SK-N-SH (cell line): ENCODE measurements at regions not wholly inside any gene's neighbourhood (a gene's known extent, or its start where the extent isn't known, plus 50 kb on each side); places are given as distances from the start of the nearest gene placed in this dataset.
A peak's percentile ranks its signal among the peaks of the same experiment; 100 is the strongest.

Experiments used
- CTCF ChIA-PET: fragments of 300-600, 350-600 bp; formaldehyde crosslinking; extraction: SDS; loops from one replicate; lab custom pipeline; 2021; lab: Yijun Ruan, JAX
- POLR2A ChIA-PET: fragments of 350-600 bp; sonication (Branson Sonifier 250); formaldehyde crosslinking; extraction: SDS; loops from one replicate; lab custom pipeline; 2020; ENCODE audit warnings: antibody characterized with exemption, inconsistent platforms; lab: Yijun Ruan, JAX
- DNase-seq: peaks from one replicate; pipeline ENCODE4 v3.0.0; 2012
- H2AFZ ChIP-seq: fragments of 200-600 bp; sonication (generic); 2 replicates; pipeline ENCODE4 v1.8.1; 2016; ENCODE audit warnings: antibody characterized with exemption, mild to moderate bottlenecking, low read depth
- H3F3A ChIP-seq: fragments of 200-600 bp; sonication (generic); replicated peaks from 2 replicates; pipeline ENCODE3; 2016; ENCODE audit warnings: antibody characterized with exemption, mild to moderate bottlenecking; ENCODE audit not compliant: insufficient read depth
- H3K27ac ChIP-seq, 2 experiments: fragments of 200-500 bp in 1 of 2; fragments of 200-600 bp in 1 of 2; sonication (Bioruptor generic) in 1 of 2; sonication (generic), shearing (Covaris generic) in 1 of 2; 2 replicates each; pipeline versions ENCODE4 v1.5.1 to v1.6.1; 2014 to 2016; ENCODE audit warnings: low read depth in 2 of 2, inconsistent platforms in 1 of 2, low read length in 1 of 2, mild to moderate bottlenecking in 1 of 2, mixed read lengths in 1 of 2
- H3K27me3 ChIP-seq: fragments of 200-600 bp; sonication (generic), shearing (Covaris generic); 2 replicates; pipeline ENCODE4 v1.6.1; 2016; ENCODE audit warnings: mixed run types; ENCODE audit not compliant: insufficient read depth
- H3K36me3 ChIP-seq, 2 experiments: fragments of 200-500 bp in 1 of 2; fragments of 200-600 bp in 1 of 2; sonication (Bioruptor generic) in 1 of 2; sonication (generic) in 1 of 2; replicated peaks in 1 of 2; 2 replicates each; pipeline versions ENCODE3 to v1.5.1; 2014 to 2016; ENCODE audit warnings: low read length in 1 of 2, mild to moderate bottlenecking in 1 of 2; ENCODE audit not compliant: insufficient read depth in 2 of 2, control insufficient read depth in 1 of 2
- H3K4me1 ChIP-seq, 2 experiments: fragments of 200-500 bp in 1 of 2; fragments of 200-600 bp in 1 of 2; sonication (Bioruptor generic) in 1 of 2; sonication (generic), shearing (Covaris generic) in 1 of 2; 2 replicates each; pipeline versions ENCODE4 v1.5.1 to v1.6.1; 2014 to 2016; ENCODE audit warnings: low read depth in 1 of 2, low read length in 1 of 2, mixed run types in 1 of 2; ENCODE audit not compliant: insufficient read depth in 2 of 2, control insufficient read depth in 1 of 2
- H3K4me2 ChIP-seq: fragments of 200-600 bp; sonication (generic), shearing (Covaris generic); 2 replicates; pipeline ENCODE4 v1.6.1; 2017; ENCODE audit warnings: mixed run types
- H3K4me3 ChIP-seq, 2 experiments: fragments of 200-500 bp in 1 of 2; fragments of 200-600 bp in 1 of 2; sonication (Bioruptor generic) in 1 of 2; sonication (generic), shearing (Covaris generic) in 1 of 2; 2 replicates each; pipeline versions ENCODE4 v1.5.1 to v1.8.1; 2014 to 2016; ENCODE audit warnings: low read depth in 2 of 2, inconsistent platforms in 1 of 2, low read length in 1 of 2, mild to moderate bottlenecking in 1 of 2, mixed read lengths in 1 of 2, moderate library complexity in 1 of 2
- H3K79me2 ChIP-seq: fragments of 200-600 bp; sonication (generic); 2 replicates; pipeline ENCODE4 v1.8.1; 2017; ENCODE audit warnings: mild to moderate bottlenecking; ENCODE audit not compliant: insufficient read depth
- H3K9ac ChIP-seq: fragments of 200-600 bp; sonication (generic); 2 replicates; pipeline ENCODE4 v1.6.1; 2017; ENCODE audit warnings: mixed run types
- H3K9me2 ChIP-seq: fragments of 200-600 bp; sonication (generic); 2 replicates; pipeline ENCODE4 v1.6.1; 2017; ENCODE audit warnings: mixed run types
- H3K9me3 ChIP-seq: fragments of 200-600 bp; sonication (generic); 2 replicates; pipeline ENCODE4 v1.6.1; 2017; ENCODE audit warnings: mixed run types, mild to moderate bottlenecking, moderate library complexity
- H4K20me1 ChIP-seq: fragments of 200-600 bp; sonication (generic); 2 replicates; pipeline ENCODE4 v1.6.1; 2017; ENCODE audit warnings: mild to moderate bottlenecking, mixed run types; ENCODE audit not compliant: insufficient read depth
- FOSL2 ChIP-seq: IDR thresholded peaks from 2 replicates; pipeline ENCODE4 v1.4.0; 2012; ENCODE audit warnings: low read depth, mild to moderate bottlenecking, moderate library complexity, borderline replicate concordance
- JUND ChIP-seq: IDR thresholded peaks from 2 replicates; pipeline ENCODE4 v1.4.0; 2012
- MXI1 ChIP-seq: IDR thresholded peaks from 2 replicates; pipeline ENCODE4 v1.6.1; 2012; ENCODE audit warnings: mild to moderate bottlenecking, low read depth, low read length, improper control_type of control experiment
- TCF12 ChIP-seq: IDR thresholded peaks from 2 replicates; pipeline ENCODE4 v1.4.0; 2012
- TEAD4 ChIP-seq: IDR thresholded peaks from 2 replicates; pipeline ENCODE4 v1.4.0; 2012; ENCODE audit warnings: mild to moderate bottlenecking, borderline replicate concordance; ENCODE audit not compliant: insufficient read depth
- WGBS: methylation state at CpG from one replicate; pipeline ENCODE4 v1.1.6; 2017; ENCODE audit warnings: low lambda C conversion rate; 5-methylcytosine and 5-hydroxymethylcytosine counted together
- TF ChIP-seq, protein P1 (sequence below): IDR thresholded peaks from 2 replicates; pipeline ENCODE4 v1.4.0; 2012; ENCODE audit warnings: low read depth
- TF ChIP-seq, protein P2 (sequence below): fragments of 150-350 bp; IDR thresholded peaks from 2 replicates; pipeline ENCODE4 v1.6.1; 2017; ENCODE audit warnings: antibody characterized with exemption, low read length, low read depth, borderline replicate concordance

DNA sequence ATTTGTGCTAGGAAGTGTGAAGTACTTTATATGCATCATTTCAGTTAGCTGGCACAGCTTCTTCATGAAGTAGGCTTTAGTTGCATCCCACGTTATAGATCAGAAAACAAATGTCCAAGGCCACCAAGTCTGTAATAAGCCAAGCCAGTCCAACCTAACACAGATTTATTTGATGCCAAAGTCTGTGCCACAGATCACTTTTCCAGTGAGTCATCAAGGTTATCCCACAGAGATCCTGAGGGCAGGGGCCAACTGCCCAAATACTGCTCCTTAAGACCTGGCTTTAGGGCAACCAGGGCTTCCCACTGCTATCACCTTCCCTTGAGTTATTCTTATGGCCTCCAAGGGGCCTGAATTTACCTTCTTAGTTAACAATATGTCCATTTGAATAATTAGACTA lies 1340.4 kb downstream of the XPNPEP1 start:
- ChIA-PET POLR2A (no interaction called here), CTCF (interaction anchor here (0.6 kb wide), 1 partner anchor 342 kb away, joined by 3 read pairs; no protein-coding TSS in a partner anchor)
- TF ChIP-seq, protein P1, sequence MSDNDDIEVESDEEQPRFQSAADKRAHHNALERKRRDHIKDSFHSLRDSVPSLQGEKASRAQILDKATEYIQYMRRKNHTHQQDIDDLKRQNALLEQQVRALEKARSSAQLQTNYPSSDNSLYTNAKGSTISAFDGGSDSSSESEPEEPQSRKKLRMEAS = no peak
- H2AFZ ChIP-seq = no peak overlapping the region
- no peaks in the 10 kb centered on the region for H3K36me3 ChIP-seq
- no peaks in the 10 kb centered on the region for H3K9me2 ChIP-seq
- no peak overlapping the region for H3K9ac ChIP-seq
- WGBS = 54% methylated on average over 1 of the region's 1 CpG
- DNase-seq = no peak
- no peaks in the 10 kb centered on the region for H3K79me2 ChIP-seq
- no peaks in the 10 kb centered on the region for H3K27me3 ChIP-seq
- H3K4me3 ChIP-seq = no peak overlapping the region
- no peaks in the 10 kb centered on the region for H4K20me1 ChIP-seq
- H3K27ac ChIP-seq = no peak overlapping the region
- H3F3A ChIP-seq = no peaks in the 10 kb centered on the region
- H3K9me3 ChIP-seq = no peaks in the 10 kb centered on the region
- H3K4me2 ChIP-seq = no peak overlapping the region
- no peaks in the 10 kb centered on the region; a peak in 1 of 4 replicates for H3K4me1 ChIP-seq

DNA sequence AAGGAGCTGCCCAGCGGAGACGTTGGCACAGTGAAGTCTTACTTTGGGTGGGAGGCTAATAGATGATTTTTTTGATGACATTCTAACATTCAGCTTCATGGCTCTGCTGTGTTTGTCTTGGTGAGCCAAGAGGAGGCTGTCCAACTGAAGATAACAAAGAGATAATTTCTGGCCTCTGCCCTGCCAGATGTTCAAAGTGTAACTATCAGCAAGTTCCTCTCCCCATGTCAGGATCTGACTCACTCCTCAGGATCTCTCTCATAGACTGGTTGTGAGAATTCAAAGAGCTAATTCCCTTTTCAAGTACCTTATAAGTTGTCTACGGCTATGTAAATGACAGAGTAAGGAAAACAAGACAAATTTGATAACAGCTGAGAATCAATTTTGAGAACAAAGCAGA lies 1340.9 kb downstream of the XPNPEP1 start:
- H3K9me2 ChIP-seq = no peaks in the 10 kb centered on the region
- no peaks in the 10 kb centered on the region; a peak in 1 of 4 replicates for H3K4me1 ChIP-seq
- ChIA-PET POLR2A (no interaction called here), CTCF (interaction anchor here (0.6 kb wide), 1 partner anchor 342 kb away, joined by 3 read pairs; no protein-coding TSS in a partner anchor)
- no peak overlapping the region for H3K27ac ChIP-seq
- TF ChIP-seq TCF12 = peak; percentile 48
- TF ChIP-seq FOSL2 = peak; percentile 17; the same call in 1 of the 2 replicates
- TF ChIP-seq JUND = no peak
- H2AFZ ChIP-seq = no peak overlapping the region
- no peaks in the 10 kb centered on the region for H3K36me3 ChIP-seq
- H3K27me3 ChIP-seq = no peaks in the 10 kb centered on the region
- 61% methylated on average over 3 of the region's 3 CpGs for WGBS
- no peak overlapping the region for H3K4me2 ChIP-seq
- H3K4me3 ChIP-seq = no peak overlapping the region
- H4K20me1 ChIP-seq = no peaks in the 10 kb centered on the region
- no peaks in the 10 kb centered on the region for H3K9me3 ChIP-seq
- no peak overlapping the region for H3K9ac ChIP-seq
- H3F3A ChIP-seq = no peaks in the 10 kb centered on the region
- no peak for DNase-seq
- no peaks in the 10 kb centered on the region for H3K79me2 ChIP-seq

- 62% methylated on average over 1 of the region's 1 CpG for WGBS
- H3K4me2 ChIP-seq = no peak overlapping the region
- no peaks in the 10 kb centered on the region for H3K79me2 ChIP-seq
- H3K9ac ChIP-seq = no peak overlapping the region
- DNase-seq = no peak
- ChIA-PET CTCF (no interaction called here), POLR2A (no interaction called here)
- no peaks in the 10 kb centered on the region for H3F3A ChIP-seq
- H3K9me3 ChIP-seq = no peaks in the 10 kb centered on the region
- no peaks in the 10 kb centered on the region for H4K20me1 ChIP-seq
- H2AFZ ChIP-seq = no peak overlapping the region
- TF ChIP-seq, protein P2, sequence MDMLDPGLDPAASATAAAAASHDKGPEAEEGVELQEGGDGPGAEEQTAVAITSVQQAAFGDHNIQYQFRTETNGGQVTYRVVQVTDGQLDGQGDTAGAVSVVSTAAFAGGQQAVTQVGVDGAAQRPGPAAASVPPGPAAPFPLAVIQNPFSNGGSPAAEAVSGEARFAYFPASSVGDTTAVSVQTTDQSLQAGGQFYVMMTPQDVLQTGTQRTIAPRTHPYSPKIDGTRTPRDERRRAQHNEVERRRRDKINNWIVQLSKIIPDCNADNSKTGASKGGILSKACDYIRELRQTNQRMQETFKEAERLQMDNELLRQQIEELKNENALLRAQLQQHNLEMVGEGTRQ = no peak
- TF ChIP-seq MXI1 (no peak), TEAD4 (no peak)
- no peak overlapping the region for H3K27ac ChIP-seq
- H3K27me3 ChIP-seq = no peaks in the 10 kb centered on the region
- H3K4me3 ChIP-seq = no peak overlapping the region
- no peaks in the 10 kb centered on the region for H3K9me2 ChIP-seq
- H3K36me3 ChIP-seq = no peaks in the 10 kb centered on the region
- no peaks in the 10 kb centered on the region; a peak in 1 of 4 replicates for H3K4me1 ChIP-seq
These were observed 1345.1 kb downstream of the XPNPEP1 start for GRCh38 chr10:108578258-108578657.
